ELF-1 (cell line): ENCODE measurements at regions not wholly inside any gene's neighbourhood (a gene's known extent, or its start where the extent isn't known, plus 50 kb on each side); places are given as distances from the start of the nearest gene placed in this dataset.

Experiments
- DNase-seq: peaks from one replicate; pipeline ENCODE4 v3.0.0-alpha.2; 2016; ENCODE audit warnings: low read depth, low spot score

- DNase-seq: no peak
Measured at GRCh38 chr11:131191606-131192005, 178.8 kb upstream of the NTM start.

- no peak for DNase-seq
Measured at GRCh38 chr11:131192628-131193027, 177.8 kb upstream of the NTM start.

GRCh38 chr11:131193031-131193501 is 177.3 kb upstream of the NTM start:
- DNase-seq: no peak

GRCh38 chr11:131194726-131195125 is 175.7 kb upstream of the NTM start:
- no peak for DNase-seq

- DNase-seq: no peak
Measured at GRCh38 chr11:131195661-131196517, 174.5 kb upstream of the NTM start.

GRCh38 chr11:131198161-131199014 is 172.0 kb upstream of the NTM start:
- no peak for DNase-seq

GRCh38 chr11:131199015-131199280 is 171.5 kb upstream of the NTM start:
- no peak for DNase-seq

- no peak for DNase-seq
Measured at GRCh38 chr11:131201674-131202073, 168.7 kb upstream of the NTM start.

- DNase-seq: no peak
Measured at GRCh38 chr11:131203040-131203439, 167.4 kb upstream of the NTM start.

GRCh38 chr11:131204282-131204681 is 166.1 kb upstream of the NTM start:
- DNase-seq: no peak

GRCh38 chr11:131204765-131205380 is 165.5 kb upstream of the NTM start:
- DNase-seq: no peak

GRCh38 chr11:131206671-131207070 is 163.7 kb upstream of the NTM start:
- no peak for DNase-seq

GRCh38 chr11:131207901-131208300 is 162.5 kb upstream of the NTM start:
- DNase-seq: no peak

GRCh38 chr11:131217313-131218310 is 152.8 kb upstream of the NTM start:
- no peak for DNase-seq

GRCh38 chr11:131218542-131218941 is 151.9 kb upstream of the NTM start:
- DNase-seq: peak; percentile 83

- DNase-seq: no peak
Measured at GRCh38 chr11:131219646-131220045, 150.8 kb upstream of the NTM start.

GRCh38 chr11:131223198-131223991 is 147.0 kb upstream of the NTM start:
- DNase-seq: no peak

- DNase-seq: no peak
Measured at GRCh38 chr11:131228378-131228777, 142.0 kb upstream of the NTM start.

- DNase-seq: no peak
Measured at GRCh38 chr11:131229221-131229620, 141.2 kb upstream of the NTM start.

- DNase-seq: no peak
Measured at GRCh38 chr11:131231317-131231940, 139.0 kb upstream of the NTM start.
